ENCODE measurements at regions not wholly inside any gene's neighbourhood (a gene's known extent, or its start where the extent isn't known, plus 50 kb on each side); places are given as distances from the start of the nearest gene placed in this dataset.

DNA sequence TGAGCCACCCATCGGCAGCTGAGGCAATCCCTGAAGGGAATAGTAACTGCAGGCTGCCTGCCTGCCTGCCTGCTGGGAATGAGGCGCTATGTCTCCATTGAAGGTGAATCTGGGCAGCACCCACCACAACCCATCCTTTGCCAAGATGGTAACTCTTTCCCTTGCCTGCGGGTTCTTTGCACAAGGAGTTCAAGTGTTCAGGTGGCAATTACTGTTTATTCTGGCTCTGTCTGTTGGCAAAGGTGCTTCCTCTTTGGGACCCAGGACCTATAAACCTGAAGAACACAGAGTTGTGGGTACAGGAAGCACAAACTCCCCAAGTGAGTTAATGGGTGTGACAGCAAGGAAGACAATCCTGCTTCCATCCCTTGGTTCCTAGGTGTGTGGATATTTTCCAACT lies 448.1 kb upstream of the ZNF507 start:
- no peak for DNase-seq (ENCODE audit: low read depth in 1 of 2, low spot score in 2 of 2)
- H2BK12ac ChIP-seq (ENCODE audit: low read depth, low read length), result no peak overlapping the region
- FAIRE-seq, result no peak
- no peak overlapping the region for H3K4me2 ChIP-seq (ENCODE audit: insufficient read depth in 1 of 2, low read depth in 2 of 2, low read length in 2 of 2)
- H3K9me3 ChIP-seq (ENCODE audit: insufficient read depth in 2 of 2, low read depth in 1 of 2, low read length in 1 of 2), result peaks cover 3% of the 10 kb centered on the region in 2 experiments; a peak in 2 of 4 replicates
- H3K36me3 ChIP-seq (ENCODE audit: control insufficient read depth in 2 of 4, insufficient read depth in 4 of 4, low read length in 3 of 4), result no peaks in the 10 kb centered on the region
- H4K20me1 ChIP-seq (replicated peaks in 1 of 2; ENCODE audit: control insufficient read depth in 1 of 2, insufficient read depth in 2 of 2, low read length in 2 of 2), result no peaks in the 10 kb centered on the region
- no peak overlapping the region for H3K23ac ChIP-seq (ENCODE audit: insufficient read length)
- no peaks in the 10 kb centered on the region for H3K4me1 ChIP-seq (replicated peaks in 1 of 4; ENCODE audit: control insufficient read depth in 3 of 4, insufficient read depth in 4 of 4, low read length in 3 of 4)
- H3K14ac ChIP-seq (ENCODE audit: insufficient read length), result no peak overlapping the region
- H3K23me2 ChIP-seq (ENCODE audit: low read depth, low read length), result no peaks in the 10 kb centered on the region
- H3K79me1 ChIP-seq (ENCODE audit: low read depth, low read length), result no peaks in the 10 kb centered on the region
- H3K4me3 ChIP-seq (ENCODE audit: extremely low read depth in 1 of 4, insufficient read depth in 2 of 4, low read depth in 3 of 4, low read length in 4 of 4), result no peak overlapping the region
- H2AK5ac ChIP-seq (ENCODE audit: low read depth, low read length), result no peak overlapping the region
- H3K27me3 ChIP-seq (replicated peaks in 1 of 4; ENCODE audit: control insufficient read depth in 3 of 4, extremely low read depth in 1 of 4, insufficient read depth in 3 of 4, low read length in 3 of 4), result no peaks in the 10 kb centered on the region
- H3K79me2 ChIP-seq (ENCODE audit: control insufficient read depth in 1 of 2, insufficient read depth in 2 of 2, low read length in 2 of 2), result no peaks in the 10 kb centered on the region
- H2BK15ac ChIP-seq (ENCODE audit: low read length), result no peak overlapping the region
- no peak overlapping the region for H3K4ac ChIP-seq (replicated peaks; ENCODE audit: insufficient read length, low read depth, low read length)
- no peak overlapping the region for H4K5ac ChIP-seq (ENCODE audit: insufficient read length, low read depth, low read length)
- no peak overlapping the region for H3K27ac ChIP-seq (ENCODE audit: low read depth, low read length)
- POLR2A ChIA-PET (ENCODE audit: partially characterized antibody), result no interaction called here
- H3K56ac ChIP-seq (replicated peaks; ENCODE audit: insufficient read length, low read depth, low read length), result no peak overlapping the region
- no peak overlapping the region for H3K18ac ChIP-seq (ENCODE audit: extremely low read depth, low read length)
- no peak overlapping the region for H2BK5ac ChIP-seq (ENCODE audit: low read depth, low read length)
- H2AFZ ChIP-seq (ENCODE audit: low read length), result no peak overlapping the region
- no peak overlapping the region for H3K9ac ChIP-seq (replicated peaks in 1 of 4; ENCODE audit: extremely low read depth in 1 of 4, low read depth in 3 of 4, low read length in 3 of 4)
- WGBS, 2 experiments (ENCODE audit: extremely low coverage in 1 of 2, insufficient coverage in 1 of 2, insufficient read length in 1 of 2, insufficient replicate concordance in 2 of 2, low coverage in 1 of 2, low lambda C conversion rate in 2 of 2, missing lambda C conversion rate in 1 of 2), result 88% methylated on average over 3 of the region's 3 CpGs; no CpG with 5 or more reads in 1 of the 2 experiments
- H2BK120ac ChIP-seq (replicated peaks; ENCODE audit: low read depth, low read length), result no peak overlapping the region
- no peak overlapping the region for H4K91ac ChIP-seq (replicated peaks; ENCODE audit: insufficient read length, low read length)
- no peak overlapping the region for H4K8ac ChIP-seq (ENCODE audit: extremely low read depth, insufficient read depth, low read length)
- H2BK20ac ChIP-seq (ENCODE audit: low read length), result no peak overlapping the region
- CTCF ChIA-PET (ENCODE audit: partially characterized antibody), result no interaction called here
- no peak for TF ChIP-seq NANOG (IDR thresholded peaks at IDR 0.05; ENCODE audit: insufficient read depth, low read depth, low read length, poor library complexity, severe bottlenecking)
- TF ChIP-seq SAP30 (IDR thresholded peaks at IDR 0.05; ENCODE audit: insufficient read depth, insufficient replicate concordance, low read length), result no peak
- no peak for TF ChIP-seq JUN (IDR thresholded peaks at IDR 0.05; ENCODE audit: low read depth, low read length)
- no peak for TF ChIP-seq CBX8 (IDR thresholded peaks at IDR 0.05; ENCODE audit: borderline replicate concordance, low read depth, low read length)
- TF ChIP-seq ATF3 (IDR thresholded peaks at IDR 0.05; ENCODE audit: insufficient read depth, low read depth, low read length), result no peak
- TF ChIP-seq GABPA (IDR thresholded peaks at IDR 0.05; ENCODE audit: borderline replicate concordance, insufficient read depth, low read length), result no peak
- TF ChIP-seq HDAC2 (IDR thresholded peaks at IDR 0.05; ENCODE audit: borderline replicate concordance in 1 of 2, low read depth in 2 of 2, low read length in 2 of 2), result no peak
- TF ChIP-seq PHF8 (conservative IDR thresholded peaks at IDR 0.05; ENCODE audit: low read depth, low read length), result no peak
- TF ChIP-seq TAF7 (optimal IDR thresholded peaks at IDR 0.05; ENCODE audit: borderline replicate concordance, low read depth, low read length), result no peak
- TF ChIP-seq KDM4A (IDR thresholded peaks at IDR 0.05; ENCODE audit: low read depth, low read length, severe bottlenecking), result no peak
- TF ChIP-seq, protein P1, sequence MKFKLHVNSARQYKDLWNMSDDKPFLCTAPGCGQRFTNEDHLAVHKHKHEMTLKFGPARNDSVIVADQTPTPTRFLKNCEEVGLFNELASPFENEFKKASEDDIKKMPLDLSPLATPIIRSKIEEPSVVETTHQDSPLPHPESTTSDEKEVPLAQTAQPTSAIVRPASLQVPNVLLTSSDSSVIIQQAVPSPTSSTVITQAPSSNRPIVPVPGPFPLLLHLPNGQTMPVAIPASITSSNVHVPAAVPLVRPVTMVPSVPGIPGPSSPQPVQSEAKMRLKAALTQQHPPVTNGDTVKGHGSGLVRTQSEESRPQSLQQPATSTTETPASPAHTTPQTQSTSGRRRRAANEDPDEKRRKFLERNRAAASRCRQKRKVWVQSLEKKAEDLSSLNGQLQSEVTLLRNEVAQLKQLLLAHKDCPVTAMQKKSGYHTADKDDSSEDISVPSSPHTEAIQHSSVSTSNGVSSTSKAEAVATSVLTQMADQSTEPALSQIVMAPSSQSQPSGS (IDR thresholded peaks at IDR 0.05; ENCODE audit: low read length), result no peak
